Superior temporal gyrus (tissue), 1 donor: ENCODE measurements at regions not wholly inside any gene's neighbourhood (a gene's known extent, or its start where the extent isn't known, plus 50 kb on each side); places are given as distances from the start of the nearest gene placed in this dataset.

ENCODE experiments used
- DNase-seq: peaks from one replicate; pipeline ENCODE4 v3.0.0-alpha.2; 2016; ENCODE audit errors: extremely low spot score

DNA sequence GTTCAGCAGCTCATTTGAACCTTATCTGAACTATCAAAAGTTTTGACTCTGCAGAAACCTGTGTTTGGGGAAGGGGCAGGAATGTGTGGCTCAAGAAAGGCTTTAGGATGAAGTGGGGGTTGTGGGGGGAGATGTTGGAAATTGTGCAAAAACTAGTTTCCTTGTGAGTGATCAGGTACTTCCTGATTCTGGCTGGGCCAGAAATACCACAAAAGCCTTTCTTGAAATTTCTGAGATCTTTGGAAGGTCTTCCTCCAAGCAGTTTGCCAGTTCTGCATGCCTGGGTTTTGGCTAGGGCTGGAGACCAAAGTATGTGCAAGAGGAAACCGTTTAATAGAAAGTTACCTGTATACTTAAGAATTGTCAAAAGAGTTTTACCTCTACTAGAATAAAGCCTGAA, 116.6 kb downstream of the BMP2 start:
- DNase-seq, result no peak

DNA sequence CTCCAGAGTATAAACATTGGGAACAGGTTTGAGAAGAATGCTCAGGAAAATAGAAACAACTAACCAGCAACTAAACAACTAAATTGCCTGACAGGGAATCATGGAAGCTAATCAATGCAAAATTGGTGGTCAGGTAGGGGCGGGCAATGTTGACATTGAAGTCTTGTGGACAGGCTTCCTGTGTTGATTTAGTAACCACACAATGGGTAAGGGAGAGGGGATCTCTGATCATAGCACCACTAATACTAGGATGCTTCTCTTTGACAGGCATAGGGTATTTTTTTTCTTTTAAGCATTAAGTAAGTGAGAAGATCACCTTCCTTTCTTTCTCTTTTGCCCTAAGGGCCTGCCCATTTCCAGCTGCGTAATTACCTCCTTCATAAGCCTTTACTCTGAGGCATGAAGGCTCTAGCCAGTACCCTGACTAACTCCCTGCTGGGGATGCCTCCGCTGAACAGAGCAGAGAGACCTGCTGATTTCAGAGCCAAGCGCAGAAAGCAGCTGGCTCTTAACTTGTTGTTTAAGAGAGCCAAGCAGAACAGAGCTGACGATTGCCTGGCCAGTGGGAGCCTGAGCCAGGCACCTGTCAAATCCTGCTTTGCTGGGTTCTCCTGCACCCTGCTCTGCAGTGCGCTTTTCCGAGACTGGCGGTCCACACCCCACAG, 118.7 kb downstream of the BMP2 start:
- no peak for DNase-seq

DNA sequence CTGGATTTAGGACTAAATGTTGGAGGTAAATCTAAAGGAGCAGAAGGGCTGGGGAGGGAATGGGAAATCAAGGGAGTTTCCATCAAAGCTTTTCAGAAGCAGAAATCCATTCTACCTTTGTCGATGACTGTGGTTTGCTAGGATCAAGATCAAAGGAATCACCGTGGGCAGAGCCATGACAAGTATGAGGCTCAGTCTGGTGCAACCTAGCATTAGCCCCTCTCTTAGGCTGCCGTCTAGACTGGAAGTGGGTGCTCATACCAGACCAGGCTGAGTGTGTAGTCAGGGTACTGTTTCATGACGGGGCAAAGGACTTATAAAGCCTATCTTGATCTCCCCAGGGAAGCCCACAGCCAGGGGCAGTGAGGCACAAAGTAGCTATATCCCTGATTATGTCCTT, 120.5 kb downstream of the BMP2 start:
- no peak for DNase-seq

DNA sequence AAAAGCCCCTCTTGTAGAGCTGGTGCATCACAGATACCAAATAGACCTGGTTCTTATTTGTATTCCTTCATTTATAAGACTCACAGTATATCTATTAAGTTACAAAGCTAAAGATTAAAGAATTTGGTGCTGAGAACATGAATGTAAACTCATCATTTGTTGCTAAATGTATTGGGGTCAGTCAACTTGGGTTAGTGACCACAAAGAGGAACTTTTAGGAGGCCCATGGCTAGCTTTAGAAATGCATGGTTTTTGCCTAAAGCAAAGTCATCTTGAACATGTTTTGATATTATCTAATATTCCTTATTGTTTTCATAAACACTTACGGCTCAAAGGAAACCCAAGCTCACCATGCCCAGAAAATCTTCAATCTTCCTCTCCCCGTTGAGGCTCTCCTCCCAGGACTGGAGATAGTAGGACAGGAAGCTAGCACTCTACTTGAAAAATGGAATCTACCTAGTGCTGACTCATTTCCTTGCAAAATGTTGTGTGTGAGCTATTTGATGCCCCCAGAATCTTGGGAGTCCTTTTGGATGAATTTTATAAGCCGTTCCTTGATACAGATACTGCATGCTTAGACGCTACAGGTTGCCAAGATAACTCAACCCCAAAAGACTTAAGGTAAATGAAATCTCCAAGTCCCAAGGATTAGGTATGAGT, 121.4 kb downstream of the BMP2 start:
- no peak for DNase-seq

- DNase-seq, result no peak
Observed at GRCh38 chr20:6892724-6893123, 125.2 kb downstream of the BMP2 start.

DNA sequence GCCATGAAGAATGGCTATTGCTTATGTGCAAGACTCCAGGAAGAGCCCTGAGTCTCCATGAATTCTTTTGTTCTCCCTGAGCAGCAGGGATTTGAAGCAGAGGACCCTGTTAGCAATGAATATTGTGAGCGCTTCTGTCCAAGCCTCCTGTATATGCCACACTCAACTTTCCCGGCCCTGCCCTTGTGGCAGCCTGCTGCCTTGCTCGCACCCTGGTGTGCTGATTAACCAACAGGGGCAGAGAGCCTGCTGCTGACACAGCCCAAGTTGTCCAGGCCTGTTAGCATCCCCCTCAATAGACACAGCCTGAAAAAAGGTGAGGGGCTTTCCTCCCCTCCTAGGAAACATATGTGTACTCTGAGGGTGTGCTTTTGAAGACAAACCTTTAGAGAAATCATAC, 131.4 kb downstream of the BMP2 start:
- DNase-seq, result no peak

- DNase-seq, result no peak
Observed at GRCh38 chr20:6906871-6907270, 139.4 kb downstream of the BMP2 start.

DNA sequence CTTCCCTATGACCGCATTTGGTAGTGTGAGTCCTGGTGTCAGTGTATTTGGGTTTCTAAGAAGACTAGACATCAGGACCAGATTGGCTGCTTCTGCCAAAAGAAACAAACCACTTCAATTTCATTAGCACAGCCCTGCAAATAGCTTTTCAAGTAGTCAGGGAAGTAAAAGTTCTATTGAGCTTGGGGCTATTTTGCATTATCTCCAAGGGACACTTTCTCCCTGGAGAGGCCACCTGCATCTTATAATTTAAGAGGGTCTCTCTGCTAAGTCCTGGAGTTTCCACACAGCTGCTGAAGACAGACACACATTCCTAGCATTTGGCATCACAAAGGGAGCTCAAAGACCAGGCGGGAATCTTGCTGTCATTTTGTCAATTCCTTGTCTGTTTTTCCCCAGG, 141.2 kb downstream of the BMP2 start:
- DNase-seq, result no peak

DNA sequence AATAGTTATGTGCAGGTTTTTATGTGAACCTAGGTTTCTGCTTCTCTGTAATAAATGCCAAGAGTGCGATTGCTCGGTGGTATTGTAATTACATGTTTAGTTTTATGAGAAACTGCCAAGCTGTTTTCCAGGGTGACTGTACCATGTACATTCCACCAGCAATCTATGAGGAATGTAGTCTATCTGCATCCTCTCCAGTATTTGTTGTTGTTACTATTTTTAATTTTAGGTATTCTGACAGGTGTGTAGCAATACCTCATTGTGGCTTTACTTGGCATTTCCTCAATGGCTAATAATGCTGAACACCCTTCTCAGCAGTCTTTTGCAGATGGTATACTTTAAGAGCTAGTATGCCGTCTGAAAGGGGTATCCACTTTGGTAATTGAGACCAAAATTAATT, 142.1 kb downstream of the BMP2 start:
- DNase-seq, result no peak

GRCh38 chr20:6914986-6915385, 147.5 kb downstream of the BMP2 start:
- DNase-seq, result no peak

- no peak for DNase-seq
Observed at GRCh38 chr20:6916938-6917337, 149.5 kb downstream of the BMP2 start.

DNA sequence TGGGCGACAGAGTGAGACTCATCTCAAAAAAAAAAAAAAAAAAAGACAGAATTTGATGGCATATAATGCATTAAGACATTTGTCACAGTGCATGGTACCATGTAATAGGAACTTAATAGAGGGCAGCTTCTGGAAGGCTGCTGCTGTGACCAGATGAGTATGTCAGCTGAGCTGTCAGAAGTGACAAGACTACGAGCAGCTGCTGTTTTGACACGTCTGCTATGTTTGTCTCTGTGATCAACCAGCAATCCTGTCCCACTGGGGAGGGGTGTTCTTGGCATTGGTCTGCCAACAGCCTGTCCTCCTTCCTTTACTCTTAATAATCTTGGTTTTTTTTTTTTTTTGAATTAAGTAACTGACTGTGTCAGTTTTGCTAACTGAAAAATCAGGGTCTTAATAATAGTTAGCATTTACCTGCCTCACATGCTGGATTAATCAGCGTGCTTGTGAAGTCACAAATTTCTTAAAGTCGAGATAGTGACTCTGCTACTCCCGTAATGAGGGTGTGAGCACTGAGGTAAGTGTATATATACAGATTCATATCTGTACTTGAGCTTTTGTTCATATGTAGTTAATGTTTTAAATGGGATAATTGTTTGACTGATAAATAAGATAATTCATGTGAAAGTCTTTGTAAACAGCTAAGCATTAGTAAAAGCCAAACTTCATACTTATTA, 152.4 kb downstream of the BMP2 start:
- peak; percentile 18 for DNase-seq

DNA sequence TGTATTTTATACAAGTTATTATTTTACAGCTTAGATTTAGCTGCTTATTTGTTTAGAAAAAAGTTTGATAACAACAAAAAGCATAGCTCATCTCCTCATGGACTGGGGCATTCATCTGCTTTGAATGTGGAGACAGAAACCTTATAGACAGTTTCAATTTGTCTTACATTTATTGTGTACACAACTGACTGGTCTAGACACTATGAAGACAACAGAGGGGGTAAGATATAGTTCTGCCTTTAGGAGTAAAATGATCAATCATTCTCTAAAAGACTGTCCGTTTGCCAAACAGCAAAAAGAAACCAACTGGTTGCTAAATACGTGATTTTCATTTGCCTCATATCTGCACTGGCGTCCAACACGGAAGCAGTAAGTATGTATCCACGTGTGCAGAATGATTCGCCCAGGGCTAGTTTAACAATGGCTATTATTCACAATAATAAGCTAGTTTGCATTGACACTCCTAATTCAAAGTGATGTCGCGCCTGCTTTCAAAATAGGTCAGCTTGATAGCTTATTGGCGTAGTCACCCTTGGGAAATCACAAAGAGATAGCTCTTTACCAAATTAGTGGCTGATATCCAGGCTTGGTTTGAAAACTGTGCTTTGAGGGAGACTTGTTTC, 153.6 kb downstream of the BMP2 start:
- DNase-seq, result peak; percentile 32

DNA sequence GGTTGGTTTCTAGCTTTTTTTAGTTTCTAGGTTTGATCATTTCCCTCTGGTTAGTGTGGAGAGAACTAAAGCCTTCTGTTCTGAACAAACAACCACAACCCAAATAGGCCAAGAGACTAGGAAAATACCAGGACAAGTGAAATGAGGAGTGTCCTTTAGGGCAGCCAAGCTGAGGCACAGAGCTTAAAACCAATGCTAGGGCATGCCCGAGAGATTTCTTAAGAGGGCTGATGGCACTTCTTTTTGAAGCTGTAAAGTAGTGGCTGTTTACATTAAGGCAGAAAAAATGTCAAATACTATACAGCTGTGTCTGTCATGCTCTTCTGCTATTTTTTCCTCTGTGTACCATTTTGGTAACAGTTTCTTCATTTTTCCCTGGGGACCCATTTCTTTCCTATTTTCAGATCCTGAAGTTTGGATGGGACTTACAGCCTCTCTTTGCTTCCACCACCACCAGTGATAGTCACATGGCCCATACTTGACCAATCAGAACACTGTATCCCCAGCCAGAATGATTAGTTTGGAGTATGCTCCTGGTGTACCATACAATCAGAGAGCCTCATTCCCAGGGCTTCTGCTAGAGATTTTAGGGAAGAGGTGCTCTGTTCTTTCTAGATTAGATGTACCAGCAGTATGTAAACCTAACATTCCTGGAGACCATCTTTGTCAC, 154.4 kb downstream of the BMP2 start:
- no peak for DNase-seq

DNA sequence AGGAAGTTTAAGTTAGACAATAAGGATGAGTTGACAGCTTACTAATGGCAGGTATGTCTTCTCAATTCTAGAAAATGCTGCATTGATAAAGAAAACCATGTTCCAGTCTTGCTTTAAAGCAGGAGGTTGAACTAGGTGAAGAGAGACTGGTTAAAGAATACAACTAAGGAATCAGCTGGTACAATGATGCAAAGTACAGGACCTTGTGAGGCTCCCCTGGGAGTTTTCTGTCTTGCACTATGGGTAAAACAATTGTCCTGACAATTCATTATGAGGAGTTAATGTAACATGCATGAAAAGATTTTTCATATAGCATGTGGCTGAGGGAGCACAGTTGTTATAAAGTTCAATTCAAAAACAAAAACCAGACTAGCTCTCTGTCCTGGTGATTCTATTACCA, 157.2 kb downstream of the BMP2 start:
- no peak for DNase-seq

GRCh38 chr20:6925744-6926278, 158.3 kb downstream of the BMP2 start:
- DNase-seq, result no peak

- no peak for DNase-seq
Observed at GRCh38 chr20:6940048-6940447, 172.6 kb downstream of the BMP2 start.

- DNase-seq, result no peak
Observed at GRCh38 chr20:6940876-6941275, 173.4 kb downstream of the BMP2 start.

GRCh38 chr20:6941571-6941970, 174.1 kb downstream of the BMP2 start:
- DNase-seq, result no peak

- no peak for DNase-seq
Observed at GRCh38 chr20:6942266-6942665, 174.8 kb downstream of the BMP2 start.

DNA sequence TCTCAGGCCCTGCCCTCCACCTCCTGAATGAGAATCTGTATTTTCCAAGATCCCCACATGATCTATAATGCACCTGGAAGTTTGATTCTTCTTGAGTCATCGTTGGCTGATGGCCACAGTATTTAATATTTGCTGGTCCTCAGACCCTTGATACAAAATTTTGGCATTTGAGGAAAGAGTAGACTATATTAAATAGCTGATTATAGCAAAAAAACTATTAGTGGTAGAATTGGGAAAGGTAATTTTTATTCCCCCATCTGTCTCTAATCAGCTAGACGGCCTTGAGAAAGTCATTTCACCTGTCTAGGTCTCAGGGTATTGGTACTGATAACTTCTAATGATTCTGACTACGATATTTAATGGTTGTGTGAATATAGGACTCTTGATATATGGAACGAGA, 176.8 kb downstream of the BMP2 start:
- DNase-seq, result no peak

DNA sequence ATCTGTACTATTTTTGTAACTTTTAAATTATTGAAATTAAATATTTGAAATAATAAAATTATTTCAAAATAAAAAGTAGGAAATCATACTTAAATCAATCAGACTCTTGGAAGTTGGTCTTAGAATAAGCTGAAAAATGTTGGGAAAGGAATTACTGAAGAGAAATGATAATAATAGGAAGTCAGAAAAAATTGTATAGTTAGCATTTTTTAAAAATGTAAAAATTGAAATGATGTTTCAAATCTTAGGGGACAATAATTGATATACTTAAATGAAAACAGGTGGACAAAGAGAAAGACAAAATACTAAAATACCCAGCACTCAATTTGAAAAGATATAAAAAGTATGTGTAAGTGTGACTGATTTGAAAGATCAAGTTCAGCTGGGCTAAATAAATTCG, 186.1 kb downstream of the BMP2 start:
- no peak for DNase-seq
